ENCODE measurements at regions not wholly inside any gene's neighbourhood (a gene's known extent, or its start where the extent isn't known, plus 50 kb on each side); places are given as distances from the start of the nearest gene placed in this dataset.

DNA sequence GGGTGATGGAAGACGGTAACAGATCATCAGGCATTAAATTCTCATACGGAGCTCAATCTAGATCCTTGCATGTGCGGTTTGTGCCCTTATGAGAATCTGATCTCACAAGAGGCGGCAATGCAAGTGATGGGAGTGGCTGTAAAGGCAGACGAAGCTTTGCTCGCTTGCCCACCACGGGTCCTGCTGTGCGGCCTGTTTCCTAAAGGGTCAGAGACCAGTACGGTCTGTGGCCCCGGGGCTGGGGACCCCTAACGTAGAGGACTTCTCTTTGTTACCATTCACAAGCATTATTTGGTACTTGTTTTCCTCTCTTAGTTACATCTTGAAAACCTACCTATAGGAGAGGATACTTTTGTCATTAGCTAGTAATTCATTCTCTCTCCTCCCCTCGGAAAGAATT is 221.0 kb downstream of the ADAM29 start:
- in situ Hi-C loops (cut with HindIII; ENCODE audit: low sequenced_read_pairs), result no loop called here
- no peak for DNase-seq (ENCODE audit: low read depth, low spot score)
- no peak overlapping the region for H3K4me3 ChIP-seq (ENCODE audit: low read depth, low read length)
- TF ChIP-seq, protein P1, sequence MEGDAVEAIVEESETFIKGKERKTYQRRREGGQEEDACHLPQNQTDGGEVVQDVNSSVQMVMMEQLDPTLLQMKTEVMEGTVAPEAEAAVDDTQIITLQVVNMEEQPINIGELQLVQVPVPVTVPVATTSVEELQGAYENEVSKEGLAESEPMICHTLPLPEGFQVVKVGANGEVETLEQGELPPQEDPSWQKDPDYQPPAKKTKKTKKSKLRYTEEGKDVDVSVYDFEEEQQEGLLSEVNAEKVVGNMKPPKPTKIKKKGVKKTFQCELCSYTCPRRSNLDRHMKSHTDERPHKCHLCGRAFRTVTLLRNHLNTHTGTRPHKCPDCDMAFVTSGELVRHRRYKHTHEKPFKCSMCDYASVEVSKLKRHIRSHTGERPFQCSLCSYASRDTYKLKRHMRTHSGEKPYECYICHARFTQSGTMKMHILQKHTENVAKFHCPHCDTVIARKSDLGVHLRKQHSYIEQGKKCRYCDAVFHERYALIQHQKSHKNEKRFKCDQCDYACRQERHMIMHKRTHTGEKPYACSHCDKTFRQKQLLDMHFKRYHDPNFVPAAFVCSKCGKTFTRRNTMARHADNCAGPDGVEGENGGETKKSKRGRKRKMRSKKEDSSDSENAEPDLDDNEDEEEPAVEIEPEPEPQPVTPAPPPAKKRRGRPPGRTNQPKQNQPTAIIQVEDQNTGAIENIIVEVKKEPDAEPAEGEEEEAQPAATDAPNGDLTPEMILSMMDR (IDR thresholded peaks at IDR 0.05; ENCODE audit: low read depth, low read length), result no peak

DNA sequence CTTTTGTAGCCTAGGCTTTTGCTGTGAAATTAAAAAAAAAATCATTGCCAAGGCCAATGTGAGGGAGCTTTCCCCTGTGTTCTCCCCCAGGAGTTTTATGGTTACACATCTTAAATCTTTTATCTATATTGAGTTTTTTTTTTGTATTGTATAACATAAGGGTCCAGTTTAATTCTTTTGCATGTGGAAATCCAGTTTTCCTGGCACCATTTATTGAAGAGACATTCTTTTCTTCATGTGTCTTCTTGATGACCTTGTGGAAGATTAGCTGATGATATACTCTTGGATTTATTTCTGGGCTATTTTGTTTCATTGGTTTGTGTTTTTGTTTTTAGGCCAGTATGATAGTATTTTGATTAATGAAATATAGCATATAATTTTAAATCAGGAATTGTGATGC is 225.0 kb downstream of the ADAM29 start:
- DNase-seq (ENCODE audit: low read depth, low spot score), result no peak
- no peak overlapping the region for H3K4me3 ChIP-seq (ENCODE audit: low read depth, low read length)
- TF ChIP-seq, protein P1 (IDR thresholded peaks at IDR 0.05; ENCODE audit: low read depth, low read length), result no peak
- in situ Hi-C loops (cut with HindIII; ENCODE audit: low sequenced_read_pairs), result no loop called here

GRCh38 chr4:175146799-175147198 is 228.6 kb downstream of the ADAM29 start:
- no peak overlapping the region for H3K4me3 ChIP-seq (ENCODE audit: low read depth, low read length)
- in situ Hi-C loops (cut with HindIII; ENCODE audit: low sequenced_read_pairs), result no loop called here
- TF ChIP-seq, protein P1 (IDR thresholded peaks at IDR 0.05; ENCODE audit: low read depth, low read length), result no peak
- no peak for DNase-seq (ENCODE audit: low read depth, low spot score)

DNA sequence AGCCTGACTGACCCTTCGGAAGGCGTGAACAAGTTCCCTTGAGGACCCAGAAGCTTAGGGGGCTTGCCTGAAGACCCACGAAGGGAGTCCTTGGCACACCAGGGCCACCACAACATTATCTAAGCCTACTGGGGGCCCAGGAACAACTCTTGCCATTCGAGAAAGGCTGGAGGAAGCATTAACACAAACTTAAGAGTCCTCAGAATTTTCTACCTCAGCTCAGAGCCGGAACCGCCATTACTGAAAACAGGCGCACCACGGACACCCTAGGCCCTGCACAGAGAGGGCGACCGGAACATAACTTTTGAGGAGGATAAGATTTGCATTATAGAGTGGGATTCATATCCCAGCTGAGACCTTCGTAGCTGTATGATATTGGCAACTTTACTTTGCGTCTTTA is 229.1 kb downstream of the ADAM29 start:
- no peak overlapping the region for H3K4me3 ChIP-seq (ENCODE audit: low read depth, low read length)
- DNase-seq (ENCODE audit: low read depth, low spot score), result no peak
- in situ Hi-C loops (cut with HindIII; ENCODE audit: low sequenced_read_pairs), result no loop called here
- TF ChIP-seq, protein P1 (IDR thresholded peaks at IDR 0.05; ENCODE audit: low read depth, low read length), result no peak

DNA sequence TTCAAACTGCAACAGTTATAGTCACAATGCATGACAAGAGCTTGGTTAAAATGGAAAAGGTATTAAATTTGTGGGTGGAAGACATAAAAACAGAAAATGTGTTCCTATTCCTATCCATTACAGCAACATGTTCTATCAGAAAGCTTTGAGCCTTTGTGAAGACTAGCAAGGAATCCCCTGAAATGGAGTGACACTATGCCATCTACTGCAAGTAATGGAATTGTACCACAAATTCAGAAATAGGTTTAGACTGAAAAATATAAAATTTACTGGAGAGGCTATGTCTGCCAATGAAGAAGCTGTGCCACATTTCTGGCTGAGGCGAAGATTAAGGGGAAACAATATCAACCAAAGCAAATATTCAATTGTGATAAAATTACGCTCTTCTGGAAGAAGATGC is 247.9 kb downstream of the ADAM29 start:
- in situ Hi-C loops (cut with HindIII; ENCODE audit: low sequenced_read_pairs), result no loop called here
- H3K4me3 ChIP-seq (ENCODE audit: low read depth, low read length), result no peak overlapping the region
- DNase-seq (ENCODE audit: low read depth, low spot score), result no peak
- TF ChIP-seq, protein P1 (IDR thresholded peaks at IDR 0.05; ENCODE audit: low read depth, low read length), result no peak

DNA sequence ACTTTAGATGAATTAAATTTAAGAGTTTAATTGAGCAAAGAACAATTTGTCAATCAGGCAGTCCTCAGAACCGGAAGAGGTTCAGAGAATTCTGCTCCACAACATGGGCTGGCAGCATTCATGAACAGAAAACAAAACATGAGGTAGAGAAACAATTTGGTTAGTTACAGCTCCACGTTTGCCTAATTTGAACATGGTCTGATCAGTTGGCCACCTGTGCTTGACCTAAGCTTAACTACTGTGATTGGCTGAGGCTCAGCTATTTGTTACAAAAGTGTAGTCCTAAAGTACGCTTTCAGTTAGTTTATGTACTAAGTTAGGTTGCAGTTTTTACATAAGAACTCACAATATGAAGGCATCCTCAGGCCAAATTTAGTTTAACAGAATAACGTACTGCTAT is 258.6 kb downstream of the ADAM29 start:
- H3K4me3 ChIP-seq (ENCODE audit: low read depth, low read length), result no peak overlapping the region
- in situ Hi-C loops (cut with HindIII; ENCODE audit: low sequenced_read_pairs), result no loop called here
- no peak for DNase-seq (ENCODE audit: low read depth, low spot score)
- TF ChIP-seq, protein P1 (IDR thresholded peaks at IDR 0.05; ENCODE audit: low read depth, low read length), result no peak

DNA sequence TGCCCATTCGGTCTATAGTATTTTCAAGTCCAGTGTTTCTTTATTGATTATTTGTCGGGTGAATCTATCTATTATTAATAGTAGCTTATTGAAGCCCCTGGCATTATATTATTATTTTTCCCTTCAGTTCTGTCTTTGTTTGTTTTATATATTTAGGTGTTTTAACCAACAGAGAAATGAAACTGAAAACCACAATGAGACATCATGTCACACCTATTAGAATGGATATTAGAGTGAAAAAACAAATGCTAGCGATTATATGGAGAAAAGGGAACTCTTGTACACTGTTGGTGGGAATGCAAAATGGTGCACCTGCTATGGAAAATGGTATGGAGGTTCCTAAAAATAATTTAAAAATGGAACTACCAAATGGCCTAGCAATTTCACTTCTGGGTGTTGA is 272.5 kb downstream of the ADAM29 start:
- H3K4me3 ChIP-seq (ENCODE audit: low read depth, low read length), result no peak overlapping the region
- in situ Hi-C loops (cut with HindIII; ENCODE audit: low sequenced_read_pairs), result no loop called here
- TF ChIP-seq, protein P1 (IDR thresholded peaks at IDR 0.05; ENCODE audit: low read depth, low read length), result no peak
- no peak for DNase-seq (ENCODE audit: low read depth, low spot score)
